GM19397 (cell line): ENCODE measurements at regions not wholly inside any gene's neighbourhood (a gene's known extent, or its start where the extent isn't known, plus 50 kb on each side); places are given as distances from the start of the nearest gene placed in this dataset.

Source experiments
- ATAC-seq: cut with Tn5 transposase; IDR thresholded peaks from one replicate; pipeline ENCODE4 v1.9.1; 2021; ENCODE audit warnings: mild to moderate bottlenecking, moderate library complexity; ENCODE audit not compliant: unreplicated experiment

DNA sequence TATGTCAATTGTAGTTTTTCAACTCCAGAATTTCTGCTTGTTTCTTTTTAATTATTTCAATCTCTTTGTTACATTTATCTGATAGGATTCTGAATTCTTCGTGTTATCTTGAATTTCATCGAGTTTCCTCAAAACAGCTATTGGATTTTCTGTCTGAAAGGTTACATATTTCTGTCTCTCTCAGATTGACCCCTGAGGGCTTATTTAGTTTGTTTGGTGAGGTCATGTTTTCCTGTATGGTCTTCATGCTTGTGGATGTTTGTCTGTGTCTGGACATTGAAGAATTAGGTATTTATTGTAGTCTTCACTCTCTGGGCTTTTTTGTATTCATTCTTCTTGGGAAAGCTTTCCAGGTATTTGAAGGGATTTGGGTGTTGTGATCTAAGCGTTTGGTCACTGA, 85.6 kb downstream of the SNAPC1 start:
- no peak for ATAC-seq

GRCh38 chr14:61854898-61855297, 92.7 kb downstream of the SNAPC1 start:
- ATAC-seq: no peak

DNA sequence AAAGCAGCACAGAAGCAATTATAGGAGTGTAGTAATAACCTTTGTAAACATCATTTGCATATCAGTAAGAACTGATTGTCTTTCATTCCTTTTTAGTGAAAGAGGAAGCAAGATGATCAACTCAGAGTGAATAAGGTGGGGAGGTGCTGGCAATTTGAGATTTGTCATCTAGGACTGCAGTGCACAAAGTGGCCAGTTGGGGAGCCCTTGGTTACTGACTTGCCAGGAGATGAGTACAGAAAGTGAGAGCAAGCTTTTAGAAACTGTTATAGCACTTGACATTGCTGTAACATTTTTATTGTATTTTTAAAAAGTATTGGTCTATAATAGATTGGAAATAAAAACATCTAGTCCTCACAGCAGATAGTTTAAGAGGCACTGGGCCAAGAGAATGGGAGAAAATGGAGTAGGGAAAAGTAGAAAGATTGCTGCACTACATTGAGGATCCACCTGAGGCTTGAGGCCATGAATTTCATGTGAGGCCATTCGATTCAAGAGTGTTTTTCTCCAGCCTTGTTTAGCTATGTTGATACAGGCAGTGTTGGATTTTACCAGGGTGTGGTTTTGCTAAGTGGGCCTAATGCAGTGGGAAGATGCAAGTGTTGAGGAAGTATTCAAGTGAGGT, 98.2 kb downstream of the SNAPC1 start:
- ATAC-seq: peak; percentile 95

DNA sequence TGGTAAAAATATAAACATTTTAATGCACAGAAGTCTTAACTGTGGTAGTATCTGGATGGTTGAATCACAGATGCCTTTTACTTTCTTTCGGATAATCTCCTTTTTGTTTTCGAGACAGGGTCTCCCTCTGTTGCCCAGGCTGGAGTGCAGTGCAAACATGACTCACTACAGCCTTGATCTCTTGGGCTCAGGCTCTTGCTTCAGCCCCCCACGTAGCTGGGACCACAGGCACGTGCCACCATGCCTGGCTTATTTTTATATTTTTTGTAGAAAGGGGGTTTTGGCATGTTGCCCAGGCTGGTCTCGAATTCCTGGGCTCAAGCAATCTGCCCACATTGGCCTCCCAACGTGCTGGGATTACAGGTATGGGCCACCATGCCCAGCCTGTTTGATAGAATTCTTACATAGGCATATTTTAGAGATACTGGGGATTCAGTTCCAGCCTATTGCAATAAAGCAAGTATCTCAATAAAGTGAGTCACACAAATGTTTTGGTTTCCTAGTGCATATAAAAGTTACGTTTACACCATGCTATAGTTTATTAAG, 99.2 kb downstream of the SNAPC1 start:
- no peak for ATAC-seq

DNA sequence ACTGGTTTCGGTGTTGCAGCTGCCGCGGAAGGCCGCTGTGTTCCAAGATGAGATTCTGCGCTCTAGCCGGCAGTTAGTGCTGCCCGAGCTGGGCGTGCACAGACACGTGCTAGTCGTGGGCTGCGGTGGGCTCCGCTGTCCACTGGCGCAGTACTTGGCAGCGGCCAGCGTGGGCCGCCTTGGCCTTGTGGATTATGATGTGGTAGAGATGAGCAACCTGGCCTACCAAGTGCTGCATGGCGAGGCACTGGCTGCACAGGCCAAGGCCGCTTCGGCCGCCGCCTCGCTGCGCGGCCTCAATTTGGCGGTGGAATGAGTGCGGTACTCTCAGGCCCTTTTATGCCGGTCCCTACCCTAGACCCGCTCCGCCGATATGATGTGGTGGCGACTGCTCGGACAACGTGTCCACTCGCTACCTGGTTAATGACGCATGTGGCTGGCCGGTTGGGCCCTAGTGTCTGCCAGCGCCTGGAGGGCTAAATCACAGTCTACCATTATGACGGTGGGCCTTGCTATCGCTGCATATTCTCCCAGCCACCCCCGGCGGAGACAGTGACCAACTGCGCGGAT, 102.2 kb downstream of the SNAPC1 start:
- ATAC-seq: no peak

DNA sequence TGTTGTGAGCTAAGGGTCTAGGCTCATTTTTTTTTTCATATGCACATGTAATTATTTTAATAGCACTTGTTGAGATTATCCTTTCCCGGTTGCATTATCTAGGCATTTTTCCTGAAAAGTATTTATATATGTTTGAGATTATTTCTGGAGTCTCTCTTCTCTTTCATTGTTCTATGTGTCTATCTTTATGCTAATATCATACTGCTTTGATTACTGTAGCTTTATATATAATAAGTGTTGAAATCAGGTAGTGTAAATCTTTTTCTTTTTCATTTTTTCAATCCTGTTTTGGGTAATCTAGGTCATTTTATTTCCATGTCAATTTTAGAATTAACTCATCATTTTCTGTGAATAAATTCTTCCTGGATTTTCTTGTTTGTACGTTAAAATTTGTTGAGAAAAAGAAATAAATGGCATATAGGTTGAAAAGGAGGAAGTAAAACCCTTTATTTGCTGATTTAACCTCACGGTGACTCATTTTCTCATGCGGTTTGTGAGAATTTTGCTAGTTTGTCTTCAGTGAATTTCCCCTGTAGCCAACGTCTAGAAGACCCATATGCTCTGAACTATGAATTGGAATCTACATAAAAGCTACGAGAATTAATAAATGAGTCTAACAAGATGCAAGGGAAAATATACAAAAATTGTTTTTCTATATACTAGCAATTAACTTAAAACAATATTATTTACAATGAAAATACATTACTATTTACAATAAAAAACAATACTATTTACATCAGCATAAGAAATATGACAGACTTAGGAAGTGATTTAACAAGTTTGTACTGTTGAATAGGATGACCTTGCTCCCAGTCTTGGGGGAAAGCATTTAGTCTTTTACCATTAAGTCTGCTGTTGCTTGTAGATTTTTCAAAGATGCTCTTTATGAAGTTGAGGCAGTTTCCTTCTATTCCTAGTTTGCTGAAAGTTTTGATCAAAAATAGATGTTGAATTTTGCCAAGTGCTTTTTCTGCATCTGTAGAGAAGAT, 105.0 kb downstream of the SNAPC1 start:
- peak; percentile 90 for ATAC-seq

- no peak for ATAC-seq
These were observed 106.6 kb downstream of the SNAPC1 start for GRCh38 chr14:61868846-61869245.

DNA sequence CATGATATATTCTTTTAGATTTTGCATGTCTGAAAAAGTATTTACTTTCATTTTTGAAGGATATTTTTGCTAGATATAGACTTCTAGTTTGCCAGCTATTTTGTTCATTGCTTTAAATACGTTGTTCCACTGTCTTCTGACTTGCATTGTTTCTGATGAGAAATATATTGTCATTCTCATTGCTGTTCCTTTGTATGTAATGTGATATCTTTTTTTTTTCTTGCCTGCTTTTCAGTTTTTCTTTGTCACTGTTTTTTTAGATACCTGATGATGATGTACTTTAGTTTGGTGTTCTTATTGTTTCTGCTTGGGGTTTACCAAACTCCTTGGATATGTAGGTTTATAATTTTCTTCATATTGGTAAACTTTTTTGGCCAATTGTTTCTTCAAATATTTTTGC, 107.9 kb downstream of the SNAPC1 start:
- ATAC-seq: no peak

DNA sequence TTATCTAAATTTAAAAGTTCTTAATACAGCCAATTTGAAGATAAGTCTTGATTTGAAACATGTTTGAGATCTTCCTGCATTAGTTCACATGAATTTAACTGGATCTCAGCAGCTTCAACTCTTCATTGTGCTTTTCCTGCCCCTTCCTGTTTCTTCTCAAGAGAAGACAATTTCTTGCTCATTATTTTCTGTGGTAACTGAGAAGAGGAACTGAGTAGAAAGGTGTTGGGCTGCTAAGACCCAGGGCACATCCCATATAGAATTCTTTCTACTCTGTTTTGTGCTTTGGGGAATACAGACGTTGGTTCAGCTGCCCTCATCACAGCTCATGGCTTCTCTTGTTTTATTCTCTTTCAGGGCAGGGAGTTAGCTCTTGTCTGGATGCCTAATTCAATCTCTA, 110.2 kb downstream of the SNAPC1 start:
- ATAC-seq: peak; percentile 93

- no peak for ATAC-seq
These were observed 113.3 kb downstream of the SNAPC1 start for GRCh38 chr14:61875483-61875882.

- ATAC-seq: no peak
These were observed 114.3 kb downstream of the SNAPC1 start for GRCh38 chr14:61876362-61877034.

DNA sequence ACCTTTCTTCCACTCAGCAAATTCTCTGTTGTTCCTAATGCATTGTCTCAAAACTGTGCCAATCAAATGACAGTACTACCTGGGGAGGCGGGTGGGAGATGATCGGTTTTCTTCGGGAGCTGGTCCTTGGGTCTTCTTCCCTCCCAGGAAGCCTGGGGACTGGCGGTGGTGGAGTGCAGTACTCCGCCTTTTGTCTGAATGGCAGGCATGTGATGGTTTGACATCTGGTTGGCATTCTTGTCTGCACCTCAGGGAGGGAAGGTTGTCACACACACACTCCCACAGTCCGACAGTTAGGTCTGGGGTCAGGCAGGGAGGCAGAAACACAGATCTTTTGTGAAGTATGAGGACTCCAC, 114.8 kb downstream of the SNAPC1 start:
- ATAC-seq: no peak

DNA sequence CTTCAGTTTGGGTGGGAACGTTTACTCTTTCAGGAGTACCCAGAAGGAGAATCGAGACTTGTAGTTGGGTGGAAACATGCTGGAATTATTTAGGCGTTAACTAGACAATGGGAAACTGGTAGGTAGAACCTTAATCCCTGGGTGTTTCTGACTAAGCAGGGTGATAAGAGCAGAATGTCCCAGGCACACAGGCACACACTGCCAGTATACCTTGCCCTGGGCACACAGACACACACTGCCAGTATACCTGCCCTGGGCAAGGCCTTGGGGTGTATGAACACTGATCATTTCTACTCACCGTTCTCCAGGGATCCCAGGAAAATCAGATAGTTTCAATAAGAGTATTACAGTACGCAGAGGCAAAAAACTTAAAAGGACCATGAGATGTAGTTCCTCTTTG, 115.5 kb downstream of the SNAPC1 start:
- no peak for ATAC-seq

DNA sequence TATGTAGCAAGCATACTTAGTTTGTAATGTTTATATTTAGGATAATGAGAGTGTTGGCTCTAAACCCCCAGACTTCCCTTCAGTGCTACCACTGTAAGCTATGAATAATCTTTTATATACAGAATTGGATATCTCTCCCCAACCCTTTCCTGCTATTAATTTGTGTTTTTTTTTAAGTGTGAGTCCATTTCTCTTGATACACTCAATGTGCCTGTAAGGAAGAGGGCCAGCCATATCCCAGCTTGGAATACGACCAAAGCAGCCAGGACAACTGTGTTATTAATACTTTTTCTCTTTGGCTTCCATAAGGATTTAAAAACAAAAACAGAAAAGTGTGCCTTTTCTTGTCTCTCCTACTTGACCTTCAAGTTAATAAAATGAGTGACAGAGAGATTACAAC, 116.7 kb downstream of the SNAPC1 start:
- no peak for ATAC-seq

GRCh38 chr14:61881046-61881445, 118.8 kb downstream of the SNAPC1 start:
- no peak for ATAC-seq

DNA sequence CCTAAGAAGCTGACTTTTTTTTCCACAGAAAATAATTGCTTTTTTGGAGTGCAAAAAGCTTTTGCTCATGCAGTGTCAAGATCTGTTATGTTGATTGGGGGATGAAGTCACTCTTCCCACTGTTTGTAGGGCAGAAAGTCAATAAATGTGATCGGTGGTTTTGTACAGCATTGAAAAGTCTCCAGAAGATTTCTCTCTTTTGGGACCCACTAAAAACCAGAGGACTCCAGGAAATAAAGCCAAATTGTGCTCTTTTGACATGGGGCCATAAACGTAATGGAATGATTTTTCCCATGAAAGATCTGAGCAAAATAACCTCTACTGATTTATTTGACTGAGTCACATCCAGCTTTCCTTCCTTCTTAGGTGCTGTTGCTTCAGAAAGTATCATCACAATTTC, 122.5 kb downstream of the SNAPC1 start:
- no peak for ATAC-seq

GRCh38 chr14:61885203-61885961, 123.2 kb downstream of the SNAPC1 start:
- no peak for ATAC-seq

GRCh38 chr14:61887628-61888027, 125.4 kb downstream of the SNAPC1 start:
- ATAC-seq: no peak

DNA sequence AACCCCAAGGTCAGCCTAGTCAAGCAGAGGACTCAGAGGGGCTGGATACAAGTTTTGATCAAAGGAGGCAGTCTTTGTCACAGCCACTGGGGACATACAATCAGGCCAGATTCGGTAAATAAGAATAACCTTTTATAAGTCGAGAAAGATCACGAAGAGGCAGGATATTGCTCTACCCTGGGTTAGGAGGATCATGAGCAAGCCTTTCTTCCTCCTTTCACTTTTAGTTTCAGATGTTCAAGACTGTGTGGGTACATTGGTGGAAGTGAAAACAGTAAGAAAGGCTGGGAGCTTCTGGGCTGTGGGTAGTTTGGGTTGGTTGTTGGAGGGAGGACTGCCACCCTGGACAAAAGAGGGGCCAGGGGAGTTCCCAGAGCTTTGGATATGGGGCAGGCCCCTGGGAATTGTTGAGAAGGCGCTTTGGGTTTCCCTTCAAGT, 127.7 kb downstream of the SNAPC1 start:
- peak; percentile 99 for ATAC-seq

GRCh38 chr14:61891170-61891569, 128.9 kb downstream of the SNAPC1 start:
- no peak for ATAC-seq
